C4-2B (cell line): ENCODE measurements at regions not wholly inside any gene's neighbourhood (a gene's known extent, or its start where the extent isn't known, plus 50 kb on each side); places are given as distances from the start of the nearest gene placed in this dataset.

ENCODE experiments used
- ZFX ChIP-seq: fragments of 450-650 bp; IDR thresholded peaks from 2 replicates; pipeline ENCODE4 v1.6.1; 2017
- TF ChIP-seq, protein P1 (sequence below): fragments of 450-650 bp; conservative IDR thresholded peaks from 2 replicates; pipeline ENCODE4 v1.5.1; 2017; ENCODE audit warnings: mild to moderate bottlenecking

DNA sequence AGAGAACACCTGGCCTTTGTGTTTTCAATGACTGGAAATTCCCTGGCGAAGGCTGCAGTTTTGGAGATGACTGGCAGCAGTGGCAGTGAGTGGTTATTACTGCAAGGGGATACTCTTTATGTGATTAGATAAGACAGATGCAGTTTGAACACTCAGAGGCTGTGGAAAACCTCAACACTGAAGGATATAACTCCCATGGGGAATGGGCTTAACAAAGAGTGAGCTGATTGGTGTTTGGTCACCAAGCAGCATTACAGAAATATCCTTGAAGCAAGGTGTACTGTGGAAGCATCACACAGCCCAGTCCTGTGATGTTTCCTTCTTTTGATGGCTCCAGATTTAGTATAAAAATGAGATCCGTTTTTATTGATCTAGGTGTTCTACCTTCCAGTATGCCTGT, 490.7 kb upstream of the PTPRD start:
- TF ChIP-seq, protein P1, sequence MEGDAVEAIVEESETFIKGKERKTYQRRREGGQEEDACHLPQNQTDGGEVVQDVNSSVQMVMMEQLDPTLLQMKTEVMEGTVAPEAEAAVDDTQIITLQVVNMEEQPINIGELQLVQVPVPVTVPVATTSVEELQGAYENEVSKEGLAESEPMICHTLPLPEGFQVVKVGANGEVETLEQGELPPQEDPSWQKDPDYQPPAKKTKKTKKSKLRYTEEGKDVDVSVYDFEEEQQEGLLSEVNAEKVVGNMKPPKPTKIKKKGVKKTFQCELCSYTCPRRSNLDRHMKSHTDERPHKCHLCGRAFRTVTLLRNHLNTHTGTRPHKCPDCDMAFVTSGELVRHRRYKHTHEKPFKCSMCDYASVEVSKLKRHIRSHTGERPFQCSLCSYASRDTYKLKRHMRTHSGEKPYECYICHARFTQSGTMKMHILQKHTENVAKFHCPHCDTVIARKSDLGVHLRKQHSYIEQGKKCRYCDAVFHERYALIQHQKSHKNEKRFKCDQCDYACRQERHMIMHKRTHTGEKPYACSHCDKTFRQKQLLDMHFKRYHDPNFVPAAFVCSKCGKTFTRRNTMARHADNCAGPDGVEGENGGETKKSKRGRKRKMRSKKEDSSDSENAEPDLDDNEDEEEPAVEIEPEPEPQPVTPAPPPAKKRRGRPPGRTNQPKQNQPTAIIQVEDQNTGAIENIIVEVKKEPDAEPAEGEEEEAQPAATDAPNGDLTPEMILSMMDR, result no peak
- TF ChIP-seq ZFX, result no peak
